ENCODE measurements at regions not wholly inside any gene's neighbourhood (a gene's known extent, or its start where the extent isn't known, plus 50 kb on each side); places are given as distances from the start of the nearest gene placed in this dataset.

- TF ChIP-seq CTCF (IDR thresholded peaks at IDR 0.05) = no peak
- Mint-ChIP-seq H3K36me3 (ENCODE audit: low read depth) (no peaks in the 10 kb centered on the region), H3K9me3 (peaks cover 31% of the 10 kb centered on the region), H3K27ac (no peak overlapping the region), H3K4me1 (ENCODE audit: low read depth) (no peaks in the 10 kb centered on the region), H3K4me3 (no peak overlapping the region), H3K27me3 (ENCODE audit: insufficient read depth) (peaks cover 3% of the 10 kb centered on the region)
- DNase-seq = no peak
Observed at GRCh38 chr7:26007510-26007909, 144.5 kb upstream of the NFE2L3 start.

GRCh38 chr7:26008428-26008827 lies 143.6 kb upstream of the NFE2L3 start:
- Mint-ChIP-seq H3K36me3 (ENCODE audit: low read depth) (no peaks in the 10 kb centered on the region), H3K27me3 (ENCODE audit: insufficient read depth) (peaks cover 3% of the 10 kb centered on the region), H3K27ac (no peak overlapping the region), H3K9me3 (peaks cover 26% of the 10 kb centered on the region), H3K4me1 (ENCODE audit: low read depth) (no peaks in the 10 kb centered on the region), H3K4me3 (no peak overlapping the region)
- TF ChIP-seq CTCF (IDR thresholded peaks at IDR 0.05) = no peak
- DNase-seq = no peak

- no peak for TF ChIP-seq CTCF (IDR thresholded peaks at IDR 0.05)
- H3K4me1 Mint-ChIP-seq (ENCODE audit: low read depth) = no peaks in the 10 kb centered on the region
Observed at GRCh38 chr7:26011039-26011696, 140.8 kb upstream of the NFE2L3 start.

GRCh38 chr7:26013551-26014083 lies 138.4 kb upstream of the NFE2L3 start:
- TF ChIP-seq CTCF (IDR thresholded peaks at IDR 0.05) = no peak
- no peaks in the 10 kb centered on the region for H3K36me3 Mint-ChIP-seq (ENCODE audit: low read depth)
- no peaks in the 10 kb centered on the region for H3K4me1 Mint-ChIP-seq (ENCODE audit: low read depth)
- no peak overlapping the region for H3K4me3 Mint-ChIP-seq
- H3K27me3 Mint-ChIP-seq (ENCODE audit: insufficient read depth) = peaks cover 3% of the 10 kb centered on the region; the same call in 1 of the 2 replicates
- DNase-seq = no peak
- no peak overlapping the region for H3K27ac Mint-ChIP-seq
- H3K9me3 Mint-ChIP-seq = peaks cover 45% of the 10 kb centered on the region

More at GRCh38 chr7:26011039-26011696, 140.8 kb upstream of the NFE2L3 start:
- H3K36me3 Mint-ChIP-seq (ENCODE audit: low read depth) = no peaks in the 10 kb centered on the region
- H3K27me3 Mint-ChIP-seq (ENCODE audit: insufficient read depth) = peaks cover 3% of the 10 kb centered on the region
- peaks cover 31% of the 10 kb centered on the region for H3K9me3 Mint-ChIP-seq
- no peak for DNase-seq
- no peak overlapping the region for H3K27ac Mint-ChIP-seq
- H3K4me3 Mint-ChIP-seq = no peak overlapping the region

- no peak for TF ChIP-seq CTCF (IDR thresholded peaks at IDR 0.05)
- Mint-ChIP-seq H3K4me1 (ENCODE audit: low read depth) (no peaks in the 10 kb centered on the region), H3K4me3 (no peak overlapping the region), H3K36me3 (ENCODE audit: low read depth) (no peaks in the 10 kb centered on the region), H3K9me3 (peaks cover 24% of the 10 kb centered on the region), H3K27me3 (ENCODE audit: insufficient read depth) (peaks cover 3% of the 10 kb centered on the region), H3K27ac (no peak overlapping the region)
- no peak for DNase-seq
Observed at GRCh38 chr7:26022982-26023381, 129.0 kb upstream of the NFE2L3 start.

Data from HFFc6 (cell line).